IMR-90 (cell line): ENCODE measurements at regions not wholly inside any gene's neighbourhood (a gene's known extent, or its start where the extent isn't known, plus 50 kb on each side); places are given as distances from the start of the nearest gene placed in this dataset.

Source experiments
- ATAC-seq: fragments of 200-7000 bp; cut with Tn5 transposase; 2 replicates; pipeline ENCODE4 v1.9.1; 2020; ENCODE audit warnings: low read depth, mild to moderate bottlenecking, moderate library complexity
- BruUV-seq: library from RNA; stranded (reverse); fragments of 400-500 nt; replicated peaks from 2 replicates; lab custom pipeline; 2021; lab: Mats Ljungman, UMichigan
- CTCF ChIA-PET: fragments of 300-600 bp; formaldehyde crosslinking; extraction: SDS; loops from one replicate; lab custom pipeline; 2021; ENCODE audit warnings: antibody characterized with exemption; lab: Yijun Ruan, JAX
- POLR2A ChIA-PET: fragments of 300-600 bp; sonication (Branson Sonifier 250); formaldehyde crosslinking; loops from one replicate; lab custom pipeline; 2022; ENCODE audit warnings: antibody characterized with exemption; ENCODE audit not compliant: unreplicated experiment; lab: Charles Lee
- DNase-seq: peaks from one replicate; pipeline ENCODE4 v3.0.0; 2013
- H2AFZ ChIP-seq: replicated peaks from 2 replicates; pipeline ENCODE3; 2013; ENCODE audit warnings: low read length, mild to moderate bottlenecking; ENCODE audit not compliant: poor library complexity
- H2AK5ac ChIP-seq: 2 replicates; pipeline ENCODE4 v1.6.1; 2013; ENCODE audit warnings: low read depth, low read length, inconsistent platforms
- H2AK9ac ChIP-seq: replicated peaks from 2 replicates; pipeline ENCODE3; 2013; ENCODE audit warnings: mild to moderate bottlenecking, low read depth, low read length, moderate library complexity; ENCODE audit not compliant: poor library complexity
- H2BK120ac ChIP-seq: 2 replicates; pipeline ENCODE4 v1.6.1; 2013; ENCODE audit warnings: low read depth, low read length, inconsistent platforms
- H2BK15ac ChIP-seq: 3 replicates; pipeline ENCODE4 v1.6.1; 2013; ENCODE audit warnings: low read depth, low read length, inconsistent platforms
- H2BK20ac ChIP-seq: 2 replicates; pipeline ENCODE4 v1.6.1; 2013; ENCODE audit warnings: low read depth, mild to moderate bottlenecking, inconsistent platforms, low read length, moderate library complexity
- H2BK5ac ChIP-seq: 2 replicates; pipeline ENCODE4 v1.6.1; 2013; ENCODE audit warnings: mild to moderate bottlenecking, low read depth, low read length, inconsistent platforms; ENCODE audit not compliant: poor library complexity, severe bottlenecking
- H3K14ac ChIP-seq: replicated peaks from 2 replicates; pipeline ENCODE4 v1.6.1; 2013; ENCODE audit warnings: low read depth, low read length, inconsistent platforms
- H3K18ac ChIP-seq: 2 replicates; pipeline ENCODE4 v1.6.1; 2013; ENCODE audit warnings: low read depth, low read length, control low read depth
- H3K23ac ChIP-seq: 2 replicates; pipeline ENCODE4 v1.6.1; 2013; ENCODE audit warnings: low read depth, low read length, inconsistent platforms
- H3K27ac ChIP-seq: 2 replicates; pipeline ENCODE4 v1.5.1; 2013; ENCODE audit warnings: mild to moderate bottlenecking, control low read depth, low read length; ENCODE audit not compliant: insufficient read depth
- H3K27me3 ChIP-seq: 2 replicates; pipeline ENCODE4 v1.6.1; 2013; ENCODE audit warnings: low read length; ENCODE audit not compliant: control insufficient read depth, insufficient read depth
- H3K36me3 ChIP-seq: 2 replicates; pipeline ENCODE4 v1.6.1; 2013; ENCODE audit warnings: low read length, mixed read lengths; ENCODE audit not compliant: control insufficient read depth, insufficient read depth
- H3K4ac ChIP-seq: 2 replicates; pipeline ENCODE4 v1.6.1; 2013; ENCODE audit warnings: low read depth, low read length, inconsistent platforms
- H3K4me1 ChIP-seq: 2 replicates; pipeline ENCODE4 v1.6.1; 2013; ENCODE audit warnings: low read length, mixed read lengths; ENCODE audit not compliant: control insufficient read depth, insufficient read depth
- H3K4me2 ChIP-seq: 2 replicates; pipeline ENCODE4 v1.6.1; 2013; ENCODE audit warnings: low read depth, mild to moderate bottlenecking, control low read depth, low read length, moderate library complexity
- H3K4me3 ChIP-seq: 2 replicates; pipeline ENCODE4 v1.5.1; 2013; ENCODE audit warnings: low read depth, mild to moderate bottlenecking, control low read depth, low read length, moderate library complexity; ENCODE audit not compliant: insufficient read depth
- H3K56ac ChIP-seq: 2 replicates; pipeline ENCODE4 v1.6.1; 2013; ENCODE audit warnings: low read length, inconsistent platforms; ENCODE audit not compliant: insufficient read depth; ENCODE audit errors: extremely low read depth
- H3K79me1 ChIP-seq, 2 experiments: 2 replicates each; pipeline ENCODE4 v1.6.1; 2013; ENCODE audit warnings: low read length in 2 of 2, inconsistent platforms in 1 of 2, low read depth in 1 of 2
- H3K9ac ChIP-seq: 2 replicates; pipeline ENCODE4 v1.6.1; 2013; ENCODE audit warnings: low read depth, low read length, control low read depth
- H3K9me1 ChIP-seq: 2 replicates; pipeline ENCODE4 v1.6.1; 2013; ENCODE audit warnings: low read length, inconsistent platforms; ENCODE audit not compliant: insufficient read depth
- H3K9me3 ChIP-seq: 2 replicates; pipeline ENCODE4 v1.6.1; 2013; ENCODE audit warnings: low read length; ENCODE audit not compliant: control insufficient read depth, insufficient read depth
- H4K20me1 ChIP-seq: 2 replicates; pipeline ENCODE4 v1.6.1; 2013; ENCODE audit warnings: low read length, inconsistent platforms; ENCODE audit not compliant: insufficient read depth
- H4K5ac ChIP-seq: 2 replicates; pipeline ENCODE4 v1.6.1; 2013; ENCODE audit warnings: mild to moderate bottlenecking, low read depth, low read length, control low read depth
- H4K8ac ChIP-seq, 2 experiments: 2 replicates each; pipeline ENCODE4 v1.6.1; 2013; ENCODE audit warnings: low read depth in 2 of 2, low read length in 2 of 2, control low read depth in 1 of 2, inconsistent platforms in 1 of 2
- H4K91ac ChIP-seq: 2 replicates; pipeline ENCODE4 v1.6.1; 2013; ENCODE audit warnings: low read depth, low read length, inconsistent platforms; ENCODE audit not compliant: insufficient read depth
- FOS ChIP-seq: fragments of 150-350 bp; IDR thresholded peaks from 2 replicates; pipeline ENCODE4 v1.6.1; 2016; ENCODE audit warnings: low read depth, low read length
- MAFK ChIP-seq: IDR thresholded peaks from 2 replicates; pipeline ENCODE4 v1.6.1; 2012; ENCODE audit warnings: low read depth, low read length, improper control_type of control experiment
- RAD21 ChIP-seq: IDR thresholded peaks from 2 replicates; pipeline ENCODE4 v1.6.1; 2012; ENCODE audit warnings: low read length, improper control_type of control experiment
- RCOR1 ChIP-seq: IDR thresholded peaks from 2 replicates; pipeline ENCODE4 v1.6.1; 2012; ENCODE audit warnings: mild to moderate bottlenecking, low read length, improper control_type of control experiment; ENCODE audit not compliant: insufficient replicate concordance
- RFX5 ChIP-seq: IDR thresholded peaks from 2 replicates; pipeline ENCODE4 v1.8.0; 2012; ENCODE audit warnings: low read depth, mild to moderate bottlenecking, low read length, moderate library complexity
- USF2 ChIP-seq: fragments of 150-350 bp; IDR thresholded peaks from 2 replicates; pipeline ENCODE4 v1.6.1; 2017; ENCODE audit warnings: mild to moderate bottlenecking, antibody characterized with exemption, low read length, low read depth
- WGBS, 2 experiments: methylation state at CpG; one replicate each; pipeline versions ENCODE4 v1.1.5 to v1.1.7; 2013; ENCODE audit warnings: missing lambda C conversion rate in 2 of 2; ENCODE audit not compliant: insufficient read length in 1 of 2; ENCODE audit errors: extremely low coverage in 2 of 2; 5-methylcytosine and 5-hydroxymethylcytosine counted together
- dilution Hi-C: fragments of 300-500 bp; cut with HindIII; formaldehyde crosslinking; loops from one replicate; pipeline ENCODE4 v1.14.3; 2018; ENCODE audit warnings: low sequenced_read_pairs; ENCODE audit not compliant: unreplicated experiment
- in situ Hi-C: fragments of 300-500 bp; cut with MboI; formaldehyde crosslinking; loops from 3 replicates; pipeline ENCODE4 v1.14.3; 2019; ENCODE audit warnings: low sequenced_read_pairs, inconsistent platforms, mixed read lengths
- intact Hi-C: fragments of 100-400 bp; cut with micrococcal nuclease; formaldehyde crosslinking; loops from 2 replicates; pipeline ENCODE4 v1.10.0; 2022

- in situ Hi-C loops: no loop called here
- Histone ChIP-seq H2BK5ac (peak overlapping the region; percentile 2), H4K91ac (peak overlapping the region; percentile 87), H3K9ac (peak overlapping the region; percentile 19; the same call in 1 of the 2 replicates), H3K23ac (peak overlapping the region; percentile 5), H3K36me3 (no peaks in the 10 kb centered on the region), H3K9me1 (peaks cover 13% of the 10 kb centered on the region), H2AK5ac (peak overlapping the region; percentile 68), H3K27ac (peak overlapping the region; percentile 69; the same call in 1 of the 2 replicates), H4K8ac (peak overlapping the region; percentile 3 to 45; a peak in 2 of 4 replicates), H3K4me1 (peaks cover 9% of the 10 kb centered on the region), H3K18ac (peak overlapping the region; percentile 27), H3K27me3 (peaks cover 4% of the 10 kb centered on the region; the same call in 1 of the 2 replicates), H2BK120ac (peak overlapping the region; percentile 92), H3K79me1 (no peaks in the 10 kb centered on the region), H3K14ac (peak overlapping the region; percentile 51), H2BK15ac (peak overlapping the region; percentile 23; the same call in 1 of the 3 replicates), H4K5ac (peak overlapping the region; percentile 17), H3K4me2 (peak overlapping the region; percentile 66), H4K20me1 (no peaks in the 10 kb centered on the region), H3K9me3 (no peaks in the 10 kb centered on the region), H2AK9ac (peak overlapping the region; percentile 37), H2BK20ac (peak overlapping the region; percentile 34), H2AFZ (peak overlapping the region; percentile 59), H3K56ac (peak overlapping the region; percentile 51; the same call in 1 of the 2 replicates), H3K4ac (peak overlapping the region; percentile 87), H3K4me3 (no peak overlapping the region)
- no CpG with 5 or more reads among the region's 4 CpGs for WGBS, 2 experiments
- 0 out of 2 replicates have a peak, but pooled peaks have one; percentile 10 for TF ChIP-seq FOS
- no peak for TF ChIP-seq RAD21
- peak; percentile 18; the same call in 1 of the 2 replicates for TF ChIP-seq MAFK
- TF ChIP-seq USF2: no peak
- no peak for TF ChIP-seq RCOR1
- no peak for TF ChIP-seq RFX5
- DNase-seq (peak; percentile 50), ATAC-seq (peak; percentile 62; the same call in 1 of the 2 replicates)
- dilution Hi-C loops: no loop called here
- ChIA-PET POLR2A (interaction anchor here (0.6 kb wide), 1 partner anchor 17 kb away, joined by 9 read pairs; no protein-coding TSS in a partner anchor), CTCF (interaction anchor here (1.0 to 1.2 kb wide), 2 partner anchors 9 to 13 kb away, joined by 3 to 4 read pairs; no protein-coding TSS in a partner anchor)
- intact Hi-C loops: loop anchor here (5.0 kb wide), 1 partner anchor 100 kb away; no protein-coding TSS in a partner anchor
- BruUV-seq: no TSS peak
Measured at GRCh38 chr5:56607551-56607950, 207.8 kb upstream of the MAP3K1 start.
